HG02588 (cell line): ENCODE measurements at regions not wholly inside any gene's neighbourhood (a gene's known extent, or its start where the extent isn't known, plus 50 kb on each side); places are given as distances from the start of the nearest gene placed in this dataset.

Experiments used
- ATAC-seq: cut with Tn5 transposase; IDR thresholded peaks from one replicate; pipeline ENCODE4 v1.9.1; 2021; ENCODE audit warnings: mild to moderate bottlenecking, moderate library complexity; ENCODE audit not compliant: unreplicated experiment

DNA sequence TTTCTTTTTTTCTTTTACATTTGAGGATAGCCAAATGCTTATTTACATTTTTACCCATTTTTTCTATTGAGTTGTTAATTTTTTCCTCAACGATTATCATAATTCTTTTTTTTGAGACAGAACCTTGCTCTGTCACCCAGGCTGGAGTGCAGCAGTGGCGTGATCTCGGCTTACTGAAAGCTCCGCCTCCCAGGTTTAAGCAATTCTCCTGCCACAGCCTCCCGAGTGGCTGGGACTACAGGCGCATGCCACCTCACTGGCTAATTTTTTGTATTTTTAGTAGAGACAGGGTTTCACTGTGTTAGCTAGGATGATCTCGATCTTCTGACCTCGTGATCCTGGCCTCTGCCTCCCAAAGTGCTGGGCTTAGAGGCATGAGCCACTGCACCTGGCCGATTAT lies 208.7 kb downstream of the LIG4 start:
- ATAC-seq, result no peak

DNA sequence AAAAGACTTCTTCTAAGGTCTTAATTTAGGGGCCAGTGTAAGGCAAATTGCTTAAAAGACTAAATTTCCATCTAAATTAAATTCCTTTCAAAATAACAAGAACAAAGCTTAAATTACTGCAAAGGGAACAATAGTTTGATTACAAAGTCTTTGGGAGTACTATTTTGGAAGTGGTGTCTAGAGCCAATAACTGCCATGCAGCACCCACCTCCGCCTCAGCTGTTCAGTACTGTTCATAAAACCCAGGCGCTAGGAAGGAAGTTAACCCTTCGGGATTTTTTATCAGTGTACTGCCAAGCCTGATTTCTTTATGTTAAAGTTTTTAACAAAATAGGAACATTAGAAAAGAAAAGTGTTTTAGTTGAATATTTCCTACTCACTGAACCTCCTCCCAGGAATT lies 210.1 kb downstream of the LIG4 start:
- ATAC-seq, result no peak

DNA sequence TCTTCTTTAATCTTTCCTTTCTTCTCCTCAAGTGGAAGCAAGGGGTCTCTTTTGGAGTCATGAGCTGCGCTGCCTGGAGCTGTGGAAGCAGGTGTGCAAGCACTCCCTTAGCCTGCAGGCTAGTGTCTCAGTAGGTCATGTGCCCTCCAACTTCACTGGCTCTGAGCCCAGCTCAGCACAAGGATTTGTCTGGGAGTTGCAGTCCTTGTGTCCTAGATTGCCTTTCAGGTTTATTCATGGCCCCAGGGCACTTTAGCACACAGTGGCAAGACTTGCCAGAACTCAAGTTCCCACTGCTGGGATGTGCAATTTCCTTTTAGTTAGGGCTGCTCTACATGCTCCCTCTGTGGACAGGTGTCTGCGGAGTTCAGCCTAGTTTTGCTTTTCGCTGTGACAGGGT lies 211.7 kb downstream of the LIG4 start:
- no peak for ATAC-seq

DNA sequence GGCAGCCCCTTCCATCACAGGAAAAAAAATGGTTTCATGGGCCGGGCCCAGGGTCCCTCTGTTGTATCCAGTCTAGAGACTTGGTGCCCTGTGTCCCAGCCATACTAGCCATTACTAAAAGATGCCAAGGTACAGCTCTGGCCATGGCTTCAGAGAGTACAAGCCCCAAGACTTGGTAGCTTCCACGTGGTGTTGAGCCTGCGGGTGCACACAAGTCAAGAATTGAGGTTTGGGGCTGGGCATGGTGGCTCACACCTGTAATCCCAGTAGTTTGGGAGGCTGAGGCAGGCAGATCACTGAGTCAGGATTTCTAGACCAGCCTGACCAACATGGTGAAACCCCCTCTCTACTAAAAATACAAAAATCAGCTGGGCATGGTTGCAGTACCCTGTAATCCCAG lies 214.3 kb downstream of the LIG4 start:
- ATAC-seq, result no peak

DNA sequence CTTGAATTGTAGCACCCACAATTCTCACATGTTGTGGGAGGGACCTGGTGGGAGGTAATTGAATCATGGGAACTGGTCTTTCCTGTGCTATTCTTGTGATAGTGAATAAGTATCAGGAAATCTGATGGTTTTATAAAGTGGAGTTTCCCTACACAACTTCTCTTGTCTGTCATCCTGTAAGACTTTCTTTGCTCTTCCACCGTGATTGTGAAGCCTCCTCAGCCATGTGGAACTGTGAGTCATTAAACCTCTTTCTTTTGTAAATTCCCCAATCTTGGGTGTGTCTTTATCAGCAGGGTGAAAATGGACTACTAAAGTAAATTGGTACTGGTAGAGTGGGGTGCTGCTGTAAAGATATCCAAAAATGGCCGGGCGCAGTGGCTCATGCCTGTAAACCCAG lies 215.6 kb downstream of the LIG4 start:
- no peak for ATAC-seq

DNA sequence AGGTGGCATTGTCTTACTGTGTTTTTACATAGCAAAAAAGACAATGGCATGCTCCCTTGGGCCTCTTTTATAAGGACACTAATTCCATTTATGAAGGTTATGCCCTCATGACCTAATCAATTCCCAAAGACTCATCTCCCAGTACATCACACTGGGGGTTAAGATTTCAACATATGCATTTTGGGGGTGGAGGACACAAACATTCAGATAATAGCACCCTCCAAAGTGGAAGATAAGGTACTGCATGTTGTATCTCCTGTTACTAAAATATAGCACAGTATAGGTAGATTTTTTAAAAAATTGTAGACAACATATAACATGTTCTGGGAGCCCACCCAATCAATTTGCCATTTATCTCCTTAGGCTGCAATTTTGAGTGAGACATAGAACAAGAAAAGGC lies 221.2 kb downstream of the LIG4 start:
- no peak for ATAC-seq

DNA sequence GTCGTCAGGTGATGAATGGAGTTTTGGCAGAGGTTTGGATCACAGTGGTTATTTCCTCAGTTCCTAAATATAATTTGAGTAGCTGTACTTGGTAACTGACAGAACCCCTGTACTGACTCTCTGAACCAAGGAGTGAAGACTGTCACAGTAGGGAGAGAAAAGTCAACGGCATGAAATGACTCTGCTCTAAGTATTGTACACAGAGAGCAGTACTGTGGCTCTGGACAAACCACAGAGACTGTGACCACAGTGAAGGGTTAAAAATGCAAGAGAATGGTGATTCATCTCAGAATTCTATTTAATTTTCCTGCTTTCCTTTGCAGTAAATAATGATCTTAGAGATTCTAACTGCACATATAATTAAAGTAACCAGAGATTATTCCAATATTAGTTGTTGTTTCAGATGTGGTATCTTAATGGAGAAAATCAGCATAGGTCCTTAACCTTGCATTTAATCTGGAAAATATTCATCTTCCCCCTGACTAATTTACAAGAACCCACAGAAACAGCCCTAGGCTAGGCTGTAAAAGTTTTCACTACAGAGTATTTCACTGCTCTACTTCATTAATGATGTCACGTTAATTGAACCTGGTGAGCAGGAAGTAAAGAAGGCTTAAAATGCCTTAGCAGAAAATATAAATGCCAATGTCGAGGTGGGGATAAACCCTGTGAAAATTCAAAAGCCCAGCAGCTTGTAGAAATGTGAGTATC lies 221.9 kb downstream of the LIG4 start:
- no peak for ATAC-seq

DNA sequence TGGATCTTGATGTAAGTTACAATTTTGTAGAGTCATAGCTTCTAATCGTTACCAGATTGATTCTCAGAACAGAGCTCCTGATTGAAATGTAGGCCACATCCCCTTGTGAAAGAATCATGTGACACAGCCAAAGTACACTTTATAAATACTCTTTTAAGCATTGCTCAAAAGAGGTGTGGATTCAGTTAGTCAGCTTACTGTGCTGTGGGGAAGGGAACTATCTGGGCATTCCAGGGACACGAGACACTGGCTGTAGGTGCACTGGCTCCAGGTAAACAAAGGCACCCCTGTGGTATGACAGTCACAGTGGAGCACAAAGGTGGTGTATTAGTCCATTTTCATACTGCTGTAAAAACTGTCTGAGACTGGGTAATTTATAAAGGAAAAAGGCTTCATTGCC lies 222.8 kb downstream of the LIG4 start:
- no peak for ATAC-seq

DNA sequence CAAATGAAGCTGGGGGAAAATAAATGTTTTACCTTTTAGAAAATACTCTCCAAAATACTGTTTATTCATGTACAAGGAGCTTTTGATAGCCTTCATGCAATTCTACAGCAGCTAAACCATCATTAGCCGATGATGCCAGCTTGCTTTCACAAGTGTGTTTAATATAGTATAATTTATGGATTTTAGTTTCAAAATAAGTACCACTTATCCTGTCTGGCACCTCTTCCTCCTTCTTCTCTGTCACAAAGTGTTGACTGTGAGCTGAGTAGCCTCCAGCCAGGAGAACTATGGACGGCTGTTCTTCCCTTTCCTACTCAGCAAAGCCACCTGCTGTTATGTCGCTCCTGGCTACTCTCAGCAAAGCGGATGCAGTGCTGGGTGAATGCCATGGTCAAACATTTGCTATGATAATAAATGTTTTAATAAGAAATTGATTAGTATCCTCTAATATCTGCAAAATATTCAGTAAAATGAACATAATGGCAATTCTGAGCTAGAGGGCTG lies 238.2 kb downstream of the LIG4 start:
- ATAC-seq, result no peak

DNA sequence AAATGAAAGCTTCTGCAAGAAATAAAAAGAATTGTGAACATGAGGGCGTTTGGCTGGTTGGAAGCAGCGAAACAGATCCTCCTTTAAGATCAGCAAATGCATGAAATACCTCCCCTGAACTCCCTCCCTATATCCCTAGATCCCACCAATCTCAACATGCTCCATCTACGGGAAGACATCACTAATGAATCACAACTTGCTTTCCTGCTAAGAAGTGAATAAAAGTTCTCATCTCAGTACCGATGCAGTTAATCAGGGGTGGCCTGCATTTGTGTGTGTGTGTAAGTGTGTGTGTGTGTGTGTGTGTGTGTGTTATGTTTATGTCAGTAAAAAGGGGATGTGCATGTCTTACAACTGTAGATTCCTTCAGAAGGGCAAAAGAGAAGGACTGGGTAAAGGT lies 238.7 kb downstream of the LIG4 start:
- no peak for ATAC-seq

DNA sequence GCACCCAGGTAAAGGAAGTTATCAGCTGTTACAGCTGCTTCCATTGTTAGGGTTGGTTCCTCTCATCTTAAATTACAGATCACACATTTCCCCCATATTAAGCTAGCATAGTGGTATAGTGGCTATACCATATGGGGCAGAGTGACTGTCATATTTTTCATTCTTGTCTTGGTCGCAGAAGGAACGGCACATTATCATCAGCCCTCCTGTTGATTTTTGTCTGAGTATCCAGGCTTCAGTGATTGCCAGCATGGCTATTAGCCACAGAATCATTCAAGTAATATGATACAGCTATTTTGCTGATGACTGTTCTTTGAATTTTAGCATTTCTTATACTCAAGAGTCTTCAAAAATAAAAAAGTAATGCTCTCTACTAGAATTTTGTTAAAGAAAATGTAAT lies 240.9 kb downstream of the LIG4 start:
- no peak for ATAC-seq

DNA sequence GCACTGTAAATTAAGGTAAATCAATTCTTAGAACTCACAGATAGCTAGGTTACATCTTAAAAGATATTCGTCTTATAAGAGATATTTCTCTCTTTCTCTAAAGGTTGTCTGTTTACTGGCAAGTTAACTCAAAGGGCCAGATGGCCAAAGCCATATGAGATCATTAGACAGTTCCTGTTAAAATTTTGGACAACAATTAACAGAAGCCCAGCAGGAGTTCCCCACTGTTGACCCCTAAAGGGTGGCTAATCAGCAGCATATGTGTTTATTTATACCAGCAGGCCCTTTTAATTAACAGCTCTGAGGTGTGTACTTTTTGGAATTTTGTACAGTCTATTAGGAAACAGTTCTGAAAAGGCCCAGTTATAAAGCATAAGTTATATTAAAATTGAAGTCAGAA lies 245.8 kb downstream of the LIG4 start:
- ATAC-seq, result no peak

DNA sequence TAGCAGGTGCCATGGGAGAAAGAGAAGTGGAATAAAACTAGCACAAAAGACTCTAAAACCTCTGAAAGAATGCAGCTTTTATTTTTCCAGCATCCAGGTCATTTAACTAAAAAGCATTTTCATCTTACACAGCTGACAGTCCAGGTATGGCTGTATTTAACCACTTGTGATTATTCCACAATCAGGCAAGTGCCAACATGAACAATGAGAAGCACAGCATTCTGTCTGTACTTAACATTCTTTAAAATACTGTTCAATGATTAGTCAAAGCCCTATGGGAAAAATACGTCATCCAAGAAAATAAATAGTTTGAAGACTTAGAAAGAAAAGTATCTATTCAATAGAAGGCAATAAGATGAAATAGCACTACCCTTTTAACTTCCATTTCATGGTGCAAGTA lies 246.9 kb downstream of the LIG4 start:
- ATAC-seq, result no peak

DNA sequence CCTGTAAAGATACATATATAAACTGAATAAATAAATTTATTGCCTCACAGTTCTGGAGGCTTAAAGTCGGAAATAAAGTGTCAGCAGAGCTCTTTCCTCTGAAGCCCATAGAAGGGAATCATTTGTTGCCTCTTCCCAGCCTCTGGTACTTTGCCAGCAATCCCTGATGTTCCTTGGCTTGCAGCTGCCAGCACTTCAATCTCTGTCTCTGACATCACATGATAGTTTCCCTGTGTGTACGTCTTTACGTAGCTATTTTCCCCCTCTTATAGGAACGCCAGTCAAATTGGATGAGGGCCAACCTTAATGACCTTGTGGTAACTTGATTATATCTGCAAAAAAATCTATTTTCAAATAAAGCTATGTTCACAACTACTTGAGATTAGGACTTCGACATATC lies 250.9 kb downstream of the LIG4 start:
- no peak for ATAC-seq

DNA sequence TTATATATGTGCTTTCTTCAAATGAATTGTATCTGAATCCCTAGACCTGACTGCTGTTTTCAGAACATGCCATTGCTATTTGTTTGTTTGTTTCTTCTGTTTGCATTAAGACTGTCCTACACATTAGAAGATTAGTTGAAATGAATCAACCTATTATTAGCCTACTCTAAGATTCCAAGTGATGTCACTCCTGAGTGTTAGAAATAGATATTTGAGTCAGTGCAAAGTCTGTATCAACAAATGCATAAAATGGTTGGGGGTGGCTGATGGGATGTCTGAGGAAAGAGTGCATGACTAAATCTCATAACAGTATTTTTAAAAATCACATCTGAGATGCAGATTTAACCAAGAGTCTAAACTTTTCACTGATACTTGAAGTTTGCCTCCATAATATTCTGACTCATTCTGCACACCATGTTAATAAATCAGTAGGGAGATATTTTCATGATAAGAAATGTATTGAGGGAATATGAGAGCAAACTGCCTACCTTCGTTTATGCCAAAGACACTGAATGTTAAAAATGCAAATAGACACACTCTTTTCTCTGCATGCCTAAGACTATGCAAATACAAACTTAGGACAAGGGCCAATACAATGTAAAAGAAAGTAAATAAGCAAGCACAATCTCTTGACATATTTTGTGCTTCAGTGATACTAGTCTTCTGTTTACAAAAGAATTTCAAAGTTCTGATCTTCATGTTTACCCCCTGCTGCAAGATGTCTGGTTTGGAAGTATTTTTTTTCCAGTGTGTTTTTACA lies 253.3 kb downstream of the LIG4 start:
- no peak for ATAC-seq

DNA sequence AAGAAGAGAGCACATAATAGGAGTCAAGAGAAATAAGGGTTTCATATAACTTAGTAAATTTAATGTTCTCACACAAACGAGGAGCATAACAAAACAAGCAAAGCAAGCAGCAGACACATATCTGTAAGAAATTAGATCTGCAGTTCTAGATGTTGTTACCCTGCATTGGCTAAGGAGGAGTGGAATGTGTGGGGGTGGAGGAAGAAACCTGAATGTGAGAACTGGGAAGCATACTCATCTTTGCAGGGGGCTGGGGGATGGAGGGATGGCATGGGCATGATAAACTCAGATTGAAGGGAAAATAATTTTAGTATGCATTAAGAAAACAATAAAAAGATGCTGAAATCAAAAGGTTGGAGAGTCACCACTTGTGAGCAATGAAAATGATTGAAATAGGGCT lies 255.0 kb downstream of the LIG4 start:
- no peak for ATAC-seq

DNA sequence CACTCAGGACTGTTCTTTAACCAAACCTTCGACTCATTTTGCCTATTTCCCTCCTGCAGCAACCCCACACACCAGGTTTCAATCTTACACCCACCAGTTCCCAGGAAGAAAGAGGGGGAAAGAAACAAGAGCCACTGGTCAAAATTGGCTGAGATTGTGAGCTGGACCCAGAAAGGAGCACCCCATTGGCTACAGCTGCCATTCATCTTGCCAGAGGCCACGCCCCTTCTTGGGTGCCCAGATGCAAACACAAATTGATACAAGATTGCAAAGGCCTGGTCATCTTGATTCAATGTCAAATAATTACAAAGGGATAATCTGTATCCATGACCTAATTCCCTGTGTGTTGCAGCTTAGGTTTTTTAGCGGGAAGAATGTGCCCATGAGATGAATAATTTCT lies 258.4 kb downstream of the LIG4 start:
- no peak for ATAC-seq

DNA sequence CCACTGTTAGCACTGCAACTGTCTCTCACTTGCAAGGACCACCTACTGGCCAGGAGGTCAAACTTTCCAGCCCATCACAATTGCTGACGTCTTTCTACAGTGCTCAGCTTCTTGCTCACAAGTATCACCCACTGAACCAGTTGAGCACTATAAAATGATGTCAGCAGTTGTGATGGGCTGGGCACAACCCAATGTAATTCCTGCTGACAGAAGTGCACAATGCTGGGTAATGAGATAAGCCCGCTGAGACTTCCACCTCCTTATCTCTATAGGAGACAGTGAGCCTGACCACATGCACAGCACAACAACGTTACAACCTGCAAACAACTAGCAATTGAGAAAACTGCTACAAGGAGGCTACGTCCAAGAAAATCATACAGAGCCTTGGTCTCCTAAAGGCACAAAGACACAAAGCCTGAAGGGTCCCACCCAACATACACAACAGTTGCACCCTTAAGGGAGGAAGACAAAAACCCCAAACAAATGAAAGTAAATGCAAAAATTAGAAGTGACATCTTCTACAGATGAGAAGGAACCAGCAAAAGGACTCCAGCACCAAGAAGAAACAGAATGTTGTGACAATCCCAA lies 273.2 kb downstream of the LIG4 start:
- no peak for ATAC-seq

DNA sequence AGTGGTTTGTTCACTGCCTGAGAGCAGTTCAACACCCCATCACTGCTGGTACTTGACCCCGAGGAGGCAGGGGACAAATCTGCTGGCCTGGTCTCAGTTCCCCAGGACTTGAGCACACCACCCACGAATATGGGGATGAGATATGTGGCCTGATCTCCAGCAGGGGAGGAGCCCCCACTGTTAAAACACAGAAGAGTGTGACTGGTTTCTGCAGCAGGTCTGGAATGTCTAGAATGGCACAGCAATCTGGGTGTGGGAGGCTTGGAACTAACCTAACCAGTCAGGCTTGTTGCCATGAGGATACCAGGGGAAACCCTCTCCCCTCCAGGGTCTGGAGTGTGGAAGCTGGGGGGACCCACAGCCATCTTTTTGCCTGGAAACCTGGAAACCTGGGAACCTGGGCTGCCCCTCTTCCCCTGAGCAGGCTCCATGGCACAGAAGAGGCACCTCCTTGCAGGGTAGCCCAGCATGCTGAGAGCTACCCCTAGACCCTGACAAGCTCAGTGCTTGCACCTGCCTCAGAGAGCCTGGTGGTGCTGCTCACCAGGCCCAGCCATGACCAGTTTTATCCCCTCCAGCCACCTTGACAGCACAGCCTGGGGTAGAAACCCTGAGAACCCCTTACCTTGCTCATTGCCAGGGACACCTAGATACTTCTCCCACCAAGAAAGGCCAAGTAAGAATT lies 273.8 kb downstream of the LIG4 start:
- no peak for ATAC-seq

DNA sequence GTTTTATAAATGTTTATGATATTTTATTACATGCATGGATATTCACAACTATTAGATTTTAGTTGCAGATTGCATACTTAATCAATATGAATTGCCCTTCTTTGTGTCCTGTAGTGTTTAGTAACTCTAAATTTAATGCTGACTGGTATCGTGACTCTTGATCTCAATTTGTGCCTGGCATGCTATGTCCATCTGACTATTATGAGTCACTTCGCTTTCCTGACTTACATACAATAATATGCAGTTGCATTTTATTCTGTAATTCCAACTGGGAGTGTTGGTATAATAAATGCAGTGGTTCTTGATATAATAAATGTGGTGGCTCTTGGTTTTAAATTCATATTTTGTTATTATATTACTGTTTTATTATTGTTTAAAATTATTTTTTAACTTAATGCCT lies 277.5 kb downstream of the LIG4 start:
- no peak for ATAC-seq

DNA sequence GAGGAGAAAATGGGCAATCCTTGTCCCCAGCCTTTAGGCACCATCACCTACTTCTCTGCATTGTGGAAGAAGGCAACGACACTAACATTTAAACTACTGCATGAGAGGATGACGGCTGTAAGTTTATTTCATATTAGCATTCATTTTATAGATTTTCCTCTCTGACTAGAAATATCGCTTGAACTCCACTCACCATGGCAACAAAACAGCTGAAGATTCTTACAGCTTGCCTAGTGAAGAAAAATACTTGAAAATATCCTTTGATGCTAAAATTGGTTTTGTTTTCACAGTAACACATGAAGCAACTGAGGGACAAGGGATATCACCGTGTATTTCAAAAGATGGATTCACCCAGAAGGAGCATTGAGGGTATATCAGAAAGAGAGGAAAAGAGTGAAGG lies 284.3 kb downstream of the LIG4 start:
- no peak for ATAC-seq

DNA sequence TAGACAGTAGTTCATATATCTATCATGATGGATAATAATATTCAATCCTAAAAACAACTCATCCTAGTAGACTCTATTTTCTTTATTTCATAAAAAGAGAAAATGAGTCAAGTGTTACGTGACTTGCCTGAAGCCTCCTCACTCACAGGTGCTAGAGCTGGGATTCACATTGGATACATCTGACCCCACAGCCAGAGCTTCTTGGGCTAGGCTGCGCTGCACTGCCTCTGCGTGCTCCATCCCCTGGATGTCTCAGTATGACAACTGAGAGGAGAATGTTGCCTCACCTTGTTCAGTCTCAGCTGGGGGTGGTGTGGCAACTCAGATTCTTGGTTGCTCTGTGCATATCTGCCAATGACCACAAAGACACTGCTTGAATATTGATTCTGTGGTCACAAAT lies 286.6 kb downstream of the LIG4 start:
- ATAC-seq, result no peak
